Astrocyte of the spinal cord (primary cell): ENCODE measurements at regions not wholly inside any gene's neighbourhood (a gene's known extent, or its start where the extent isn't known, plus 50 kb on each side); places are given as distances from the start of the nearest gene placed in this dataset.
"Not testable (repeated sequence)": the region's sequence is repeated elsewhere in the genome, so short reads cannot be mapped to it uniquely, and the experiment has no call there.

ENCODE experiments used
- DNase-seq: peaks from one replicate; pipeline ENCODE4 v3.0.0; 2011; ENCODE audit warnings: low read depth, low spot score
- H3K4me3 ChIP-seq: 2 replicates; pipeline ENCODE4 v1.5.1; 2011; ENCODE audit warnings: low read depth, mild to moderate bottlenecking, low read length, moderate library complexity
- CTCF ChIP-seq: IDR thresholded peaks from 2 replicates; pipeline ENCODE4 v1.5.1; 2012; ENCODE audit warnings: low read depth, mild to moderate bottlenecking, low read length, inconsistent platforms
- in situ Hi-C: cut with HindIII; loops from 2 replicates; pipeline ENCODE4 v1.10.0; 2017; ENCODE audit warnings: low sequenced_read_pairs

GRCh38 chr6:9307786-9308185 is 872.4 kb upstream of the SLC35B3 start:
- in situ Hi-C loops: no loop called here
- no peak overlapping the region for H3K4me3 ChIP-seq
- no peak for TF ChIP-seq CTCF
- no peak for DNase-seq

GRCh38 chr6:9307187-9307586 is 871.8 kb upstream of the SLC35B3 start:
- DNase-seq: no peak
- TF ChIP-seq CTCF: no peak
- in situ Hi-C loops: no loop called here
- H3K4me3 ChIP-seq: no peak overlapping the region

- TF ChIP-seq CTCF: no peak
- H3K4me3 ChIP-seq: no peak overlapping the region
- in situ Hi-C loops: no loop called here
- DNase-seq: peak; percentile 5
These were observed 860.3 kb upstream of the SLC35B3 start for GRCh38 chr6:9295644-9296043.

GRCh38 chr6:9292975-9293374 is 857.6 kb upstream of the SLC35B3 start:
- in situ Hi-C loops: no loop called here
- peak; percentile 93 for DNase-seq
- no peak overlapping the region for H3K4me3 ChIP-seq
- no peak for TF ChIP-seq CTCF

GRCh38 chr6:9290342-9290741 is 855.0 kb upstream of the SLC35B3 start:
- in situ Hi-C loops, DNase-seq: not testable (repeated sequence)

GRCh38 chr6:9272671-9273070 is 837.3 kb upstream of the SLC35B3 start:
- no peak for TF ChIP-seq CTCF
- no peak overlapping the region for H3K4me3 ChIP-seq
- DNase-seq: no peak
- in situ Hi-C loops: no loop called here

More at GRCh38 chr6:9290342-9290741, 855.0 kb upstream of the SLC35B3 start:
- not testable (repeated sequence) for H3K4me3 ChIP-seq

GRCh38 chr6:9266741-9267140 is 831.4 kb upstream of the SLC35B3 start:
- in situ Hi-C loops: no loop called here
- no peak for TF ChIP-seq CTCF
- DNase-seq: no peak
- H3K4me3 ChIP-seq: no peak overlapping the region
